ENCODE measurements at regions not wholly inside any gene's neighbourhood (a gene's known extent, or its start where the extent isn't known, plus 50 kb on each side); places are given as distances from the start of the nearest gene placed in this dataset.
"Not testable (repeated sequence)": the region's sequence is repeated elsewhere in the genome, so short reads cannot be mapped to it uniquely, and the experiment has no call there.

GRCh38 chr6:19976411-19977129 is 139.4 kb downstream of the ID4 start:
- no peak for DNase-seq (ENCODE audit: low read depth, low spot score)

- DNase-seq (ENCODE audit: low read depth, low spot score) = no peak
These were observed 141.9 kb downstream of the ID4 start for GRCh38 chr6:19979059-19979458.

GRCh38 chr6:19979986-19980385 is 142.8 kb downstream of the ID4 start:
- DNase-seq (ENCODE audit: low read depth, low spot score) = no peak

- no peak for DNase-seq (ENCODE audit: low read depth, low spot score)
These were observed 146.2 kb downstream of the ID4 start for GRCh38 chr6:19983374-19983773.

GRCh38 chr6:19986691-19987438 is 149.7 kb downstream of the ID4 start:
- no peak for DNase-seq (ENCODE audit: low read depth, low spot score)

- peak; percentile 62 for DNase-seq (ENCODE audit: low read depth, low spot score)
These were observed 151.4 kb downstream of the ID4 start for GRCh38 chr6:19988555-19988954.

- no peak for DNase-seq (ENCODE audit: low read depth, low spot score)
These were observed 154.0 kb downstream of the ID4 start for GRCh38 chr6:19991176-19991575.

GRCh38 chr6:19994909-19995308 is 157.7 kb downstream of the ID4 start:
- DNase-seq (ENCODE audit: low read depth, low spot score) = no peak

- DNase-seq (ENCODE audit: low read depth, low spot score) = no peak
These were observed 158.5 kb downstream of the ID4 start for GRCh38 chr6:19995575-19996257.

- no peak for DNase-seq (ENCODE audit: low read depth, low spot score)
These were observed 159.9 kb downstream of the ID4 start for GRCh38 chr6:19997104-19997503.

- no peak for DNase-seq (ENCODE audit: low read depth, low spot score)
These were observed 161.4 kb downstream of the ID4 start for GRCh38 chr6:19998541-19998940.

- no peak for DNase-seq (ENCODE audit: low read depth, low spot score)
These were observed 162.4 kb downstream of the ID4 start for GRCh38 chr6:19999319-20000191.

- DNase-seq (ENCODE audit: low read depth, low spot score) = no peak
These were observed 164.1 kb downstream of the ID4 start for GRCh38 chr6:20001286-20001685.

GRCh38 chr6:20006037-20006436 is 168.9 kb downstream of the ID4 start:
- no peak for DNase-seq (ENCODE audit: low read depth, low spot score)

GRCh38 chr6:20008131-20008530 is 171.0 kb downstream of the ID4 start:
- DNase-seq (ENCODE audit: low read depth, low spot score) = no peak

GRCh38 chr6:20013066-20013861 is 176.1 kb downstream of the ID4 start:
- DNase-seq (ENCODE audit: low read depth, low spot score) = peak; percentile 7

GRCh38 chr6:20014508-20014907 is 177.3 kb downstream of the ID4 start:
- DNase-seq (ENCODE audit: low read depth, low spot score) = no peak

- no peak for DNase-seq (ENCODE audit: low read depth, low spot score)
These were observed 183.4 kb downstream of the ID4 start for GRCh38 chr6:20020526-20020925.

GRCh38 chr6:20021795-20022194 is 184.6 kb downstream of the ID4 start:
- no peak for DNase-seq (ENCODE audit: low read depth, low spot score)

- DNase-seq (ENCODE audit: low read depth, low spot score) = not testable (repeated sequence)
These were observed 186.6 kb downstream of the ID4 start for GRCh38 chr6:20023549-20024315.
